HG02798 (cell line): ENCODE measurements at regions not wholly inside any gene's neighbourhood (a gene's known extent, or its start where the extent isn't known, plus 50 kb on each side); places are given as distances from the start of the nearest gene placed in this dataset.
"Not testable (repeated sequence)": the region's sequence is repeated elsewhere in the genome, so short reads cannot be mapped to it uniquely, and the experiment has no call there.

Experiments
- ATAC-seq: cut with Tn5 transposase; IDR thresholded peaks from one replicate; pipeline ENCODE4 v1.9.1; 2021; ENCODE audit warnings: mild to moderate bottlenecking; ENCODE audit not compliant: unreplicated experiment, poor library complexity

DNA sequence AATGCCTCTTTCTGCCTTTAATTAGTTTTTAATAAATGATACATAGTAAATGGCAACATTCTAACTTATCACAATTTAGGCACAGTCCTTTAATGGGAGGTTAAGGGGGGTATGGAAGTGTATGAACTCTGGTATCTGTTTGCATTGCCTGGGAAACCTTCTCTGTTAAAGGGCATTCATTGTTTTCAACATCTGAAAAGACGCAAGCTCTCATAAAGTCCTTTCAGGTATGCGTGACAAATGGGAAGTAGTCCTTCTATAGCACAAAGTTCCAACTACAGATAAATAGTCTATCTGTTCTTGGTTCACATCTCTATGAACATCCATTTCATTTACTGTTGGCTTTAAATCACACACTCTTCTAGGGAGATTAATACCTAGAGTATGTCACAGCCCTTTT lies 298.0 kb upstream of the PMFBP1 start:
- no peak for ATAC-seq

- ATAC-seq = no peak
Observed at GRCh38 chr16:72468582-72468981, 296.6 kb upstream of the PMFBP1 start.

DNA sequence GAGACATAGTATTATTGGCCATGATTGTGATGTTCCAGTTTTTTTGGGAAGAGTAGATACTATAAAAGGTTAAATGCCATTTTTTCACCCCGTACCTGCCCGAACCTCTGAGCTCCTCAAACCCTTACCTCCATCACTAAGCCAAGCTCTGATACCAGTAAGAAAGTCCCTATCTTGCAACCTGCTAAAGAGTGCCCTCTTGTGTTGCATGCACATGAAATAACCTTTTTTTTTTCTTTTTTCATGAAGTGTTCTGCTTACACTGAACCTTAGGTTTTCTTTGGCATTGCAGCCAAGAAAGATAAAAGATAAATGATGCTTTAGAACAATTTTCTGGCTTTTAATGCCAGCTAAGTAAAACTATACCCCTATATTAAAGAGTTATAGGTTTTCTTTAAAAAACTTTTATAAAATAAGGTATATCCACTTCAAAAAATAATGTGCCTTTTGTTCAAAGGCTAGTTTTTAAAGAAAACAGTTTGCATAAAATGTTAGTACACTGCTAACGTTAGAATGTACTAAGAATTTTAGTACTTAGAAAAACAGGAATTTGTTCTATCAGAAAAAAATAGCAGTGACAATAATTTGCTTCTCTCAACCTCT lies 295.3 kb upstream of the PMFBP1 start:
- ATAC-seq = no peak

GRCh38 chr16:72464597-72465368 lies 292.8 kb upstream of the PMFBP1 start:
- ATAC-seq = no peak

- no peak for ATAC-seq
Observed at GRCh38 chr16:72464052-72464451, 292.1 kb upstream of the PMFBP1 start.

- no peak for ATAC-seq
Observed at GRCh38 chr16:72458035-72458434, 286.1 kb upstream of the PMFBP1 start.

DNA sequence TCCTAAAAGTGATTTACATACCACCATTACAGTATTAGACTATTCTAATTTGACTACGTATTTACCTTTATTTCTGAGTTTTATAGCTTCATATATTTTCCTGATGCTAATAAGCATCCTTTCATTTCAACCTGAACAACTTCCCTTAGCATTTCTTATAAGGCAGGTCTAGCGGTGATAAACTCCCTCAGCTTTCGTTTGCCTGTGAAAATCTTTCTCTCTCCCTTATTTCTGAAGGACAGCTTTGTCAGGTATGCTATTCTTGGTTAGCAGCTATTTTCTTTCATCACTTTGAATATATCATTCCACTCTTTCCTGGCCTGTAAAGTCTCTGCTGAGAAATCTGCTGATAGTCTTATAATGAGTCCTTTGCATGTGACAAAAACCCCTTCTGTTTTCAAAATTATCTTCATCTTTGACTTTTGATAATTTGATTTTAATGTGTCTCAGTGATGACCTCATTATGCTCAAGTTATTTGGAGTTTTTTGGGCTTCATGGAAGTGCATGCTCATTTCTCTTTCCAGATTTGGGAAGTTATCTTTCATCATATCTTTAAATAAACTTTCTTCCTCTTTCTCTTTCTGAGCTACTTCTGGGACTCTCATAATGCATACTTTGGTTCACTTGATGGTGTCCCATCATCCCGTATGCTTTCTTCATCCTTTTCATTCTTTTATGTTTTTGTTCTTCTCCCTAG lies 285.4 kb upstream of the PMFBP1 start:
- ATAC-seq = no peak

- ATAC-seq = no peak
Observed at GRCh38 chr16:72455743-72456659, 284.0 kb upstream of the PMFBP1 start.

DNA sequence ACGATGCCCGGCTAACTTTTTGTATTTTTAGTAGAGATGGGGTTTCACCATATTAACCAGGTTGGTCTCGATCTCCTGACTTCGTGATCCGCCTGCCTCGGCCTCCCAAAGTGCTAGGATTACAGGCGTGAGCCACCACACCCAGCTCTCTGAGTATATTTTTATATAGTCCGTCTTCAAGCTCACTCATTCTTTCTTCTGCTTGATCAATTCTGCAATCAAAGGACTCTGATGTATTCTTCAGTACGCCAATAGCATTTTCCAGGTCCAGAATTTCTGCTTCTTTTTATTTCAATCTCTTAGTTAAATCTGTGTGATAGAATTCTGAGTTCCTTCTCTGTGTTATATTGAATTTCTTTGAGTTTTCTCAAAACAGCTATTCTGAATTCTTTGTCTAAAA lies 281.9 kb upstream of the PMFBP1 start:
- ATAC-seq = not testable (repeated sequence)

DNA sequence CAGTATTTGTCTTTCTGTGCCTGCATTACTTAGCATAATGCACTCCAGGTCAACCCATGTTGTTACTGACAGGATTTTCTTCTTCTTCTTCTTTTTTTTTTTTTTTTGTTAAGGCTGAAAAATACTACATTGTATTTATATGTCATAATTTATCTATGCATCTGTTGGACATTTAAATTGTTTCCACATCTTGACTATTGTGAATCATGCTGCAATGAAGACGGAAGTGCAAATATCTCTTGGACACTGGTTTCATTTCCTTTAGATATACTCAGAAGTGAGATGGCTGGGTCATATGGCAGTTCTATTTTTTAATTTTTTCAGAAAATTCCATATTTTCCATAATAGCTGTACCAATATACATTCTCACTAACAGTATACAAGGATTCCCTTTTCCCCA lies 272.7 kb upstream of the PMFBP1 start:
- ATAC-seq = no peak

- ATAC-seq = no peak
Observed at GRCh38 chr16:72443809-72444208, 271.9 kb upstream of the PMFBP1 start.

GRCh38 chr16:72442385-72443158 lies 270.6 kb upstream of the PMFBP1 start:
- no peak for ATAC-seq

DNA sequence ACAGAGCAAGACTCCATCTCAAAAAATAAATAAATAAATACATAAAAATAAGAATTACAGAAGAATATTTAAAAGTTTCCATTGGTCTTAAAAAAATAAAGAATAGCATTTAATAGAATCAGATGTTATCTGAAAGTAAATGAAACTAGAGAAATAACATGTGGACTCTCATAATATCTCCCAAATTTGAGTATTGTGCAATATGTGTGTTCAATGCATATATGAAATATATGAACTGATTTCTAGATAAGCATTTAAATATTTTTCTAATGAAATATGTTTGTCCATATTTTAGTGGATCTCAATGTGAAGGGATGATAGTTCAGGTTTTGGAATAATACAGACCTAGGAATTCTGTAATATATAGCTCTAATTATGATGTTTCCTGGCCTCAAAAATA lies 265.9 kb upstream of the PMFBP1 start:
- ATAC-seq = no peak

DNA sequence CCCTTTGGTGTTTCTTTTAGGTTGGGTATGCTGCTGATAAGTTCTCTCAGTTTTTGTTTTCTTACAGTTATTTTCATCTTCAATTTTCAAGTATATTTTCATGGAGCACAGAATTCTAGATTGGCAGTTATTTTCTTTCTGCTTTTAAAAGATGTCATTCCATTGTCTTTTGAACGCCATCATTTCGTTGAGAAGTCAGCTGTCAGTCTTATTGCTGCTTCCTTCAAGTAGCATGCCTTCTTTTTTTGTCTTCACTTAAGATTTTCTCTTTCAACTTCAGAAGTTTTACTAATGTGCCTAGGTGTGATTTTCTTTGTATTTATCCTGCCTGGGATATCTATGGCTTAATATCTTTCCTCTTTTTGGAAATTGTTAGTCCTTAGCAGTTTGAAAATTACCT lies 262.2 kb upstream of the PMFBP1 start:
- ATAC-seq = no peak

GRCh38 chr16:72430121-72430520 lies 258.2 kb upstream of the PMFBP1 start:
- no peak for ATAC-seq

DNA sequence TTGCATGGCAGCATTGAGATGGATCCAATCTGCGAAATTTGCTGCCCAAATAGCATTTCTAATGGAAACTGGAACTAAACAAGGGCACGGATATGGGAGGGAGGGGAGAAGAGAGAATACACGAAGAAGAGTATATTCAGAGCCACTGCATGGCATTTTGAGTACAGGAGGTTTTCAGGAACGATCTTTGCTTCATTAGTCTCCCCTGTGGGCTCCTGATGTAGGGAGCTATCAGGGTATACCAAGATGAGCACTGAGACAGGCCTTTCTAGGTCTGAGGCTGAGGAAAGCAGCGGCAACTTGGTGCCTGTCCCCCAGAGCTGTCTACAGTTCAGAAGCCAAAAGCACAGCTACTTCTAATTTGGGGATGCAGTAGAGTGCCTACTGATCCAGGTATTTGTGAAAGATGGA lies 257.7 kb upstream of the PMFBP1 start:
- ATAC-seq = no peak

GRCh38 chr16:72428681-72429376 lies 256.9 kb upstream of the PMFBP1 start:
- ATAC-seq = no peak

GRCh38 chr16:72427783-72428331 lies 255.9 kb upstream of the PMFBP1 start:
- ATAC-seq = no peak
